ENCODE measurements at regions not wholly inside any gene's neighbourhood (a gene's known extent, or its start where the extent isn't known, plus 50 kb on each side); places are given as distances from the start of the nearest gene placed in this dataset.

GRCh38 chr4:154018659-154019058 lies 229.8 kb upstream of the SFRP2 start:
- no peaks in the 10 kb centered on the region for H3K27me3 ChIP-seq (ENCODE audit: insufficient read depth, low read depth)
- H3F3A ChIP-seq (ENCODE audit: insufficient read depth, low read depth), result no peaks in the 10 kb centered on the region
- no peaks in the 10 kb centered on the region for H4K20me1 ChIP-seq (ENCODE audit: insufficient read depth)
- H3K36me3 ChIP-seq (ENCODE audit: low read depth), result no peaks in the 10 kb centered on the region
- no TSS peak for BruUV-seq (replicated peaks)
- H2AFZ ChIP-seq, result no peak overlapping the region
- H3K4me2 ChIP-seq, result no peak overlapping the region
- no peaks in the 10 kb centered on the region for H3K9me2 ChIP-seq (ENCODE audit: insufficient read depth)
- H3K4me1 ChIP-seq (replicated peaks; ENCODE audit: insufficient read depth), result no peaks in the 10 kb centered on the region
- no peak for TF ChIP-seq EZH2 (IDR thresholded peaks at IDR 0.05; ENCODE audit: low read depth)
- H3K27ac ChIP-seq, result no peak overlapping the region
- DNase-seq, result no peak
- CTCF ChIA-PET, result no interaction called here
- no peaks in the 10 kb centered on the region for H3K9me3 ChIP-seq (ENCODE audit: insufficient read depth, low read depth)
- POLR2A ChIA-PET (ENCODE audit: unreplicated experiment), result no interaction called here
- H3K79me2 ChIP-seq (ENCODE audit: low read depth), result no peaks in the 10 kb centered on the region
- H3K4me3 ChIP-seq, result no peak overlapping the region
- intact Hi-C loops (cut with micrococcal nuclease; ENCODE audit: unreplicated experiment), result no loop called here

GRCh38 chr4:154015578-154015977 lies 226.7 kb upstream of the SFRP2 start:
- Histone ChIP-seq H3K4me3 (no peak overlapping the region), H4K20me1 (ENCODE audit: insufficient read depth) (no peaks in the 10 kb centered on the region), H3K27me3 (ENCODE audit: insufficient read depth, low read depth) (no peaks in the 10 kb centered on the region), H3K4me2 (no peak overlapping the region), H3K36me3 (ENCODE audit: low read depth) (no peaks in the 10 kb centered on the region), H3K27ac (no peak overlapping the region), H3K79me2 (ENCODE audit: low read depth) (no peaks in the 10 kb centered on the region), H3K9me2 (ENCODE audit: insufficient read depth) (no peaks in the 10 kb centered on the region), H2AFZ (no peak overlapping the region), H3F3A (ENCODE audit: insufficient read depth, low read depth) (no peaks in the 10 kb centered on the region), H3K4me1 (replicated peaks; ENCODE audit: insufficient read depth) (no peaks in the 10 kb centered on the region), H3K9me3 (ENCODE audit: insufficient read depth, low read depth) (no peaks in the 10 kb centered on the region)
- ChIA-PET CTCF (no interaction called here), POLR2A (ENCODE audit: unreplicated experiment) (no interaction called here)
- DNase-seq, result no peak
- TF ChIP-seq CTCF (conservative IDR thresholded peaks at IDR 0.05) (no peak), EZH2 (IDR thresholded peaks at IDR 0.05; ENCODE audit: low read depth) (no peak)
- no TSS peak for BruUV-seq (replicated peaks)
- intact Hi-C loops (cut with micrococcal nuclease; ENCODE audit: unreplicated experiment), result no loop called here

GRCh38 chr4:154014407-154015321 lies 225.8 kb upstream of the SFRP2 start:
- H4K20me1 ChIP-seq (ENCODE audit: insufficient read depth), result no peaks in the 10 kb centered on the region
- intact Hi-C loops (cut with micrococcal nuclease; ENCODE audit: unreplicated experiment), result no loop called here

More at GRCh38 chr4:154014407-154015321, 225.8 kb upstream of the SFRP2 start:
- Histone ChIP-seq H2AFZ (no peak overlapping the region), H3F3A (ENCODE audit: insufficient read depth, low read depth) (no peaks in the 10 kb centered on the region), H3K4me1 (replicated peaks; ENCODE audit: insufficient read depth) (no peaks in the 10 kb centered on the region), H3K9me3 (ENCODE audit: insufficient read depth, low read depth) (no peaks in the 10 kb centered on the region), H3K27ac (no peak overlapping the region), H3K27me3 (ENCODE audit: insufficient read depth, low read depth) (no peaks in the 10 kb centered on the region), H3K4me3 (no peak overlapping the region), H3K79me2 (ENCODE audit: low read depth) (no peaks in the 10 kb centered on the region), H3K9me2 (ENCODE audit: insufficient read depth) (no peaks in the 10 kb centered on the region), H3K36me3 (ENCODE audit: low read depth) (no peaks in the 10 kb centered on the region), H3K4me2 (no peak overlapping the region)
- no TSS peak for BruUV-seq (replicated peaks)
- ChIA-PET POLR2A (ENCODE audit: unreplicated experiment) (no interaction called here), CTCF (no interaction called here)
- no peak for TF ChIP-seq CTCF (conservative IDR thresholded peaks at IDR 0.05)
- no peak for TF ChIP-seq EZH2 (IDR thresholded peaks at IDR 0.05; ENCODE audit: low read depth)
- no peak for DNase-seq
